ENCODE measurements at regions not wholly inside any gene's neighbourhood (a gene's known extent, or its start where the extent isn't known, plus 50 kb on each side); places are given as distances from the start of the nearest gene placed in this dataset.

- H3K9ac ChIP-seq: no peak overlapping the region
- no peaks in the 10 kb centered on the region for H4K20me1 ChIP-seq (ENCODE audit: insufficient read depth)
- H3K4me1 ChIP-seq (ENCODE audit: low read depth, poor library complexity, severe bottlenecking): no peaks in the 10 kb centered on the region
- no peaks in the 10 kb centered on the region for H3K36me3 ChIP-seq (ENCODE audit: insufficient read depth)
- H3K27me3 ChIP-seq (ENCODE audit: insufficient read depth, low read depth): no peaks in the 10 kb centered on the region
- no peak for TF ChIP-seq CTCF (conservative IDR thresholded peaks at IDR 0.05; ENCODE audit: low read depth, low read length)
- no peak overlapping the region for H3K4me2 ChIP-seq
- no peak overlapping the region for H3K27ac ChIP-seq
- H2AFZ ChIP-seq (ENCODE audit: low read depth): no peak overlapping the region
- H3K4me3 ChIP-seq (IDR thresholded peaks at IDR 0.05; ENCODE audit: insufficient read depth, low read depth, low read length): no peak overlapping the region
- no peaks in the 10 kb centered on the region for H3K79me2 ChIP-seq (ENCODE audit: insufficient read depth, low read depth)
Measured at GRCh38 chr5:117690612-117691011, 1116.0 kb upstream of the SEMA6A start.

GRCh38 chr5:117686926-117687325 is 1112.3 kb upstream of the SEMA6A start:
- no peak for TF ChIP-seq CTCF (conservative IDR thresholded peaks at IDR 0.05; ENCODE audit: low read depth, low read length)
- Histone ChIP-seq H3K9ac (no peak overlapping the region), H3K27me3 (ENCODE audit: insufficient read depth, low read depth) (no peaks in the 10 kb centered on the region), H3K4me1 (ENCODE audit: low read depth, poor library complexity, severe bottlenecking) (peaks cover 5% of the 10 kb centered on the region), H3K4me2 (no peak overlapping the region), H3K27ac (no peak overlapping the region), H2AFZ (ENCODE audit: low read depth) (no peak overlapping the region), H4K20me1 (ENCODE audit: insufficient read depth) (no peaks in the 10 kb centered on the region), H3K36me3 (ENCODE audit: insufficient read depth) (no peaks in the 10 kb centered on the region), H3K4me3 (IDR thresholded peaks at IDR 0.05; ENCODE audit: insufficient read depth, low read depth, low read length) (no peak overlapping the region), H3K79me2 (ENCODE audit: insufficient read depth, low read depth) (no peaks in the 10 kb centered on the region)

GRCh38 chr5:117682416-117682815 is 1107.8 kb upstream of the SEMA6A start:
- no peak for TF ChIP-seq CTCF (conservative IDR thresholded peaks at IDR 0.05; ENCODE audit: low read depth, low read length)
- Histone ChIP-seq H2AFZ (ENCODE audit: low read depth) (no peak overlapping the region), H3K36me3 (ENCODE audit: insufficient read depth) (no peaks in the 10 kb centered on the region), H3K27me3 (ENCODE audit: insufficient read depth, low read depth) (no peaks in the 10 kb centered on the region), H3K27ac (no peak overlapping the region), H4K20me1 (ENCODE audit: insufficient read depth) (no peaks in the 10 kb centered on the region), H3K79me2 (ENCODE audit: insufficient read depth, low read depth) (no peaks in the 10 kb centered on the region), H3K4me1 (ENCODE audit: low read depth, poor library complexity, severe bottlenecking) (peaks cover 21% of the 10 kb centered on the region), H3K9ac (no peak overlapping the region), H3K4me2 (no peak overlapping the region), H3K4me3 (IDR thresholded peaks at IDR 0.05; ENCODE audit: insufficient read depth, low read depth, low read length) (no peak overlapping the region)

- Histone ChIP-seq H3K9ac (no peak overlapping the region), H3K79me2 (ENCODE audit: insufficient read depth, low read depth) (no peaks in the 10 kb centered on the region), H2AFZ (ENCODE audit: low read depth) (no peak overlapping the region), H3K4me3 (IDR thresholded peaks at IDR 0.05; ENCODE audit: insufficient read depth, low read depth, low read length) (no peak overlapping the region), H3K4me1 (ENCODE audit: low read depth, poor library complexity, severe bottlenecking) (peaks cover 21% of the 10 kb centered on the region), H3K27me3 (ENCODE audit: insufficient read depth, low read depth) (no peaks in the 10 kb centered on the region), H4K20me1 (ENCODE audit: insufficient read depth) (no peaks in the 10 kb centered on the region), H3K27ac (no peak overlapping the region), H3K4me2 (peak overlapping the region; percentile 36), H3K36me3 (ENCODE audit: insufficient read depth) (no peaks in the 10 kb centered on the region)
- TF ChIP-seq CTCF (conservative IDR thresholded peaks at IDR 0.05; ENCODE audit: low read depth, low read length): no peak
Measured at GRCh38 chr5:117681431-117682254, 1107.0 kb upstream of the SEMA6A start.

Measured in KMS-11 (cell line).